Tibial artery (tissue), 4 donors: ENCODE measurements at regions not wholly inside any gene's neighbourhood (a gene's known extent, or its start where the extent isn't known, plus 50 kb on each side); places are given as distances from the start of the nearest gene placed in this dataset.

Source experiments
- DNase-seq, 2 donors: peaks; one replicate each; pipeline ENCODE4 v3.0.0-alpha.2; 2019
- H3K27ac ChIP-seq, 2 donors: fragments of 200-600 bp; sonication (generic) in 1 of 2; 1 replicate in 1 of 2; 2 replicates in 1 of 2; pipeline ENCODE4 v1.5.1; 2018 to 2019; ENCODE audit warnings: mild to moderate bottlenecking in 1 of 2
- H3K27me3 ChIP-seq, 2 donors: fragments of 200-600 bp; sonication (generic) in 1 of 2; one replicate each; pipeline versions ENCODE4 v1.5.1 to v1.6.0; 2016 to 2019
- H3K36me3 ChIP-seq, 3 donors: fragments of 200-600 bp; sonication (generic) in 2 of 3; one replicate each; pipeline ENCODE4 v1.5.1; 2016 to 2019; ENCODE audit warnings: mild to moderate bottlenecking in 2 of 3
- H3K4me1 ChIP-seq, 4 donors: fragments of 200-600 bp; sonication (generic) in 2 of 4; 1 replicate in 3 of 4; 2 replicates in 1 of 4; pipeline ENCODE4 v1.5.1; 2016 to 2019
- H3K4me3 ChIP-seq, 2 donors: fragments of 200-600 bp; sonication (generic) in 1 of 2; 1 replicate in 1 of 2; 2 replicates in 1 of 2; pipeline ENCODE4 v1.5.1; 2018 to 2019; ENCODE audit warnings: mild to moderate bottlenecking in 2 of 2
- H3K9me3 ChIP-seq, 3 donors: fragments of 200-600 bp; sonication (generic) in 1 of 3; one replicate each; pipeline ENCODE4 v1.5.1; 2016 to 2019
- CTCF ChIP-seq, 2 experiments: fragments of 200-600 bp in 1 of 2; fragments of 450-650 bp in 1 of 2; IDR thresholded peaks; one replicate each; pipeline ENCODE4 v1.5.1; 2017 to 2019; ENCODE audit warnings: antibody characterized with exemption in 2 of 2, mild to moderate bottlenecking in 1 of 2, moderate library complexity in 1 of 2
- intact Hi-C: fragments of 100-400 bp; cut with DNase I; formaldehyde crosslinking; loops from one replicate; pipeline ENCODE4 v1.15.0; 2023; ENCODE audit warnings: low total_unique reads

- Histone ChIP-seq H3K27me3 (no peaks in the 10 kb centered on the region), H3K36me3 (no peaks in the 10 kb centered on the region), H3K27ac (no peak overlapping the region), H3K4me3 (no peak overlapping the region), H3K4me1 (no peaks in the 10 kb centered on the region), H3K9me3 (no peaks in the 10 kb centered on the region)
- no peak for DNase-seq
- TF ChIP-seq CTCF (IDR thresholded peaks at IDR 0.05) = no peak
- intact Hi-C loops = no loop called here
These were observed 51.7 kb upstream of the ACVR2A start for GRCh38 chr2:147792966-147793617.

- H3K27me3 ChIP-seq = no peaks in the 10 kb centered on the region
- intact Hi-C loops = no loop called here
- no peak overlapping the region for H3K27ac ChIP-seq
- H3K9me3 ChIP-seq = no peaks in the 10 kb centered on the region
- H3K36me3 ChIP-seq = no peaks in the 10 kb centered on the region
- no peak for TF ChIP-seq CTCF (IDR thresholded peaks at IDR 0.05)
- H3K4me3 ChIP-seq = no peak overlapping the region
- no peaks in the 10 kb centered on the region for H3K4me1 ChIP-seq
- DNase-seq = no peak
These were observed 54.2 kb upstream of the ACVR2A start for GRCh38 chr2:147790580-147790979.

- H3K9me3 ChIP-seq = no peaks in the 10 kb centered on the region
- H3K36me3 ChIP-seq = no peaks in the 10 kb centered on the region
- TF ChIP-seq CTCF (IDR thresholded peaks at IDR 0.05) = no peak
- intact Hi-C loops = no loop called here
- H3K27ac ChIP-seq = no peak overlapping the region
- DNase-seq = no peak
- no peak overlapping the region for H3K4me3 ChIP-seq
- H3K4me1 ChIP-seq = no peaks in the 10 kb centered on the region
- H3K27me3 ChIP-seq = no peaks in the 10 kb centered on the region
These were observed 55.1 kb upstream of the ACVR2A start for GRCh38 chr2:147789720-147790119.

- Histone ChIP-seq H3K27me3 (no peaks in the 10 kb centered on the region), H3K27ac (no peak overlapping the region), H3K4me1 (no peaks in the 10 kb centered on the region), H3K9me3 (no peaks in the 10 kb centered on the region), H3K4me3 (no peak overlapping the region), H3K36me3 (no peaks in the 10 kb centered on the region)
- TF ChIP-seq CTCF (IDR thresholded peaks at IDR 0.05) = no peak
- DNase-seq = no peak
- intact Hi-C loops = no loop called here
These were observed 55.5 kb upstream of the ACVR2A start for GRCh38 chr2:147789287-147789686.

GRCh38 chr2:147782141-147782930, 62.5 kb upstream of the ACVR2A start:
- H3K4me3 ChIP-seq = no peak overlapping the region
- H3K36me3 ChIP-seq = no peaks in the 10 kb centered on the region
- H3K9me3 ChIP-seq = no peaks in the 10 kb centered on the region
- intact Hi-C loops = no loop called here
- no peak for DNase-seq
- no peak for TF ChIP-seq CTCF (IDR thresholded peaks at IDR 0.05)
- no peaks in the 10 kb centered on the region for H3K4me1 ChIP-seq
- H3K27ac ChIP-seq = no peak overlapping the region
- no peaks in the 10 kb centered on the region for H3K27me3 ChIP-seq
